ENCODE measurements at regions not wholly inside any gene's neighbourhood (a gene's known extent, or its start where the extent isn't known, plus 50 kb on each side); places are given as distances from the start of the nearest gene placed in this dataset.
"Not testable (repeated sequence)": the region's sequence is repeated elsewhere in the genome, so short reads cannot be mapped to it uniquely, and the experiment has no call there.

- H3K27me3 Mint-ChIP-seq = no peaks in the 10 kb centered on the region
- peaks cover 6% of the 10 kb centered on the region for H3K9me3 Mint-ChIP-seq
- H3K27ac Mint-ChIP-seq = no peak overlapping the region
- H3K4me3 Mint-ChIP-seq = no peak overlapping the region
- no peak for ATAC-seq
- no peaks in the 10 kb centered on the region for H3K36me3 Mint-ChIP-seq
- H3K4me1 Mint-ChIP-seq = no peaks in the 10 kb centered on the region
Observed at GRCh38 chr13:107941345-107942029, 273.8 kb downstream of the LIG4 start.

- Mint-ChIP-seq H3K36me3 (no peaks in the 10 kb centered on the region), H3K4me1 (no peaks in the 10 kb centered on the region), H3K27ac (no peak overlapping the region), H3K27me3 (no peaks in the 10 kb centered on the region), H3K9me3 (peaks cover 11% of the 10 kb centered on the region), H3K4me3 (no peak overlapping the region)
- ATAC-seq = no peak
Observed at GRCh38 chr13:107937848-107938247, 277.5 kb downstream of the LIG4 start.

GRCh38 chr13:107931056-107931455 lies 284.3 kb downstream of the LIG4 start:
- no peak for ATAC-seq
- Mint-ChIP-seq H3K36me3 (no peaks in the 10 kb centered on the region), H3K4me1 (no peaks in the 10 kb centered on the region), H3K4me3 (no peak overlapping the region), H3K27me3 (no peaks in the 10 kb centered on the region), H3K9me3 (peaks cover 12% of the 10 kb centered on the region), H3K27ac (no peak overlapping the region)

GRCh38 chr13:107928762-107929161 lies 286.6 kb downstream of the LIG4 start:
- Mint-ChIP-seq H3K4me1 (no peaks in the 10 kb centered on the region), H3K27ac (no peak overlapping the region), H3K9me3 (peaks cover 10% of the 10 kb centered on the region), H3K27me3 (no peaks in the 10 kb centered on the region), H3K4me3 (no peak overlapping the region), H3K36me3 (no peaks in the 10 kb centered on the region)
- ATAC-seq = no peak

- no peaks in the 10 kb centered on the region for H3K36me3 Mint-ChIP-seq
- H3K27ac Mint-ChIP-seq = no peak overlapping the region
- no peak overlapping the region for H3K4me3 Mint-ChIP-seq
- peaks cover 6% of the 10 kb centered on the region for H3K9me3 Mint-ChIP-seq
- no peaks in the 10 kb centered on the region for H3K27me3 Mint-ChIP-seq
- no peak for ATAC-seq
- no peaks in the 10 kb centered on the region for H3K4me1 Mint-ChIP-seq
Observed at GRCh38 chr13:107927557-107927956, 287.8 kb downstream of the LIG4 start.

GRCh38 chr13:107926515-107926914 lies 288.8 kb downstream of the LIG4 start:
- not testable (repeated sequence) for H3K36me3 Mint-ChIP-seq, H3K27me3 Mint-ChIP-seq, H3K4me1 Mint-ChIP-seq, H3K27ac Mint-ChIP-seq, ATAC-seq, H3K9me3 Mint-ChIP-seq, H3K4me3 Mint-ChIP-seq

- not testable (repeated sequence) for ATAC-seq, H3K4me1 Mint-ChIP-seq, H3K27ac Mint-ChIP-seq, H3K9me3 Mint-ChIP-seq, H3K36me3 Mint-ChIP-seq, H3K4me3 Mint-ChIP-seq, H3K27me3 Mint-ChIP-seq
Observed at GRCh38 chr13:107916902-107917301, 298.4 kb downstream of the LIG4 start.

GRCh38 chr13:107912745-107913144 lies 302.6 kb downstream of the LIG4 start:
- H3K27ac Mint-ChIP-seq = no peak overlapping the region
- no peaks in the 10 kb centered on the region for H3K36me3 Mint-ChIP-seq
- H3K9me3 Mint-ChIP-seq = peaks cover 7% of the 10 kb centered on the region
- H3K4me1 Mint-ChIP-seq = no peaks in the 10 kb centered on the region
- H3K27me3 Mint-ChIP-seq = no peaks in the 10 kb centered on the region
- no peak for ATAC-seq
- no peak overlapping the region for H3K4me3 Mint-ChIP-seq

- Mint-ChIP-seq H3K36me3 (no peaks in the 10 kb centered on the region), H3K27ac (no peak overlapping the region), H3K4me3 (no peak overlapping the region), H3K27me3 (no peaks in the 10 kb centered on the region), H3K4me1 (no peaks in the 10 kb centered on the region), H3K9me3 (peaks cover 7% of the 10 kb centered on the region)
- no peak for ATAC-seq
Observed at GRCh38 chr13:107907065-107907805, 308.1 kb downstream of the LIG4 start.

- no peaks in the 10 kb centered on the region for H3K27me3 Mint-ChIP-seq
- H3K9me3 Mint-ChIP-seq = peaks cover 7% of the 10 kb centered on the region
- no peaks in the 10 kb centered on the region for H3K4me1 Mint-ChIP-seq
- no peak overlapping the region for H3K27ac Mint-ChIP-seq
- ATAC-seq = no peak
- H3K4me3 Mint-ChIP-seq = no peak overlapping the region
- no peaks in the 10 kb centered on the region for H3K36me3 Mint-ChIP-seq
Observed at GRCh38 chr13:107906131-107906530, 309.2 kb downstream of the LIG4 start.

- H3K9me3 Mint-ChIP-seq = peaks cover 5% of the 10 kb centered on the region
- no peaks in the 10 kb centered on the region for H3K36me3 Mint-ChIP-seq
- H3K27ac Mint-ChIP-seq = no peak overlapping the region
- H3K27me3 Mint-ChIP-seq = no peaks in the 10 kb centered on the region
- no peak for ATAC-seq
- H3K4me3 Mint-ChIP-seq = no peak overlapping the region
- H3K4me1 Mint-ChIP-seq = no peaks in the 10 kb centered on the region
Observed at GRCh38 chr13:107901996-107902562, 313.3 kb downstream of the LIG4 start.

- H3K4me3 Mint-ChIP-seq = no peak overlapping the region
- no peak overlapping the region for H3K27ac Mint-ChIP-seq
- H3K27me3 Mint-ChIP-seq = no peaks in the 10 kb centered on the region
- no peaks in the 10 kb centered on the region for H3K4me1 Mint-ChIP-seq
- no peak for ATAC-seq
- no peaks in the 10 kb centered on the region for H3K36me3 Mint-ChIP-seq
- H3K9me3 Mint-ChIP-seq = peaks cover 5% of the 10 kb centered on the region
Observed at GRCh38 chr13:107901230-107901629, 314.1 kb downstream of the LIG4 start.

- Mint-ChIP-seq H3K27ac (no peak overlapping the region), H3K4me1 (no peaks in the 10 kb centered on the region), H3K4me3 (no peak overlapping the region), H3K36me3 (no peaks in the 10 kb centered on the region), H3K9me3 (peaks cover 5% of the 10 kb centered on the region), H3K27me3 (no peaks in the 10 kb centered on the region)
- ATAC-seq = no peak
Observed at GRCh38 chr13:107900775-107901174, 314.6 kb downstream of the LIG4 start.

GRCh38 chr13:107886118-107886517 lies 329.2 kb downstream of the LIG4 start:
- Mint-ChIP-seq H3K36me3 (no peaks in the 10 kb centered on the region), H3K27me3 (no peaks in the 10 kb centered on the region), H3K9me3 (peaks cover 13% of the 10 kb centered on the region), H3K4me1 (no peaks in the 10 kb centered on the region), H3K27ac (no peak overlapping the region), H3K4me3 (no peak overlapping the region)
- ATAC-seq = no peak

- no peaks in the 10 kb centered on the region for H3K36me3 Mint-ChIP-seq
- H3K27ac Mint-ChIP-seq = no peak overlapping the region
- no peaks in the 10 kb centered on the region for H3K4me1 Mint-ChIP-seq
- no peaks in the 10 kb centered on the region for H3K27me3 Mint-ChIP-seq
- H3K9me3 Mint-ChIP-seq = peaks cover 16% of the 10 kb centered on the region
- H3K4me3 Mint-ChIP-seq = no peak overlapping the region
- ATAC-seq = no peak
Observed at GRCh38 chr13:107884564-107884963, 330.8 kb downstream of the LIG4 start.
